Non-pigmented ciliary epithelial cell (primary cell): ENCODE measurements at regions not wholly inside any gene's neighbourhood (a gene's known extent, or its start where the extent isn't known, plus 50 kb on each side); places are given as distances from the start of the nearest gene placed in this dataset.

Source experiments
- DNase-seq: peaks from one replicate; pipeline ENCODE4 v3.0.0-alpha.2; 2010; ENCODE audit warnings: low read depth

- peak; percentile 85 for DNase-seq
Measured at GRCh38 chr6:80457439-80457933, 351.0 kb downstream of the BCKDHB start.

- no peak for DNase-seq
Measured at GRCh38 chr6:80456724-80457438, 350.4 kb downstream of the BCKDHB start.

GRCh38 chr6:80454661-80455365, 348.3 kb downstream of the BCKDHB start:
- DNase-seq = no peak

GRCh38 chr6:80454197-80454596, 347.7 kb downstream of the BCKDHB start:
- peak; percentile 98 for DNase-seq

- DNase-seq = no peak
Measured at GRCh38 chr6:80449726-80450125, 343.3 kb downstream of the BCKDHB start.

GRCh38 chr6:80446454-80447045, 340.1 kb downstream of the BCKDHB start:
- DNase-seq = no peak

DNA sequence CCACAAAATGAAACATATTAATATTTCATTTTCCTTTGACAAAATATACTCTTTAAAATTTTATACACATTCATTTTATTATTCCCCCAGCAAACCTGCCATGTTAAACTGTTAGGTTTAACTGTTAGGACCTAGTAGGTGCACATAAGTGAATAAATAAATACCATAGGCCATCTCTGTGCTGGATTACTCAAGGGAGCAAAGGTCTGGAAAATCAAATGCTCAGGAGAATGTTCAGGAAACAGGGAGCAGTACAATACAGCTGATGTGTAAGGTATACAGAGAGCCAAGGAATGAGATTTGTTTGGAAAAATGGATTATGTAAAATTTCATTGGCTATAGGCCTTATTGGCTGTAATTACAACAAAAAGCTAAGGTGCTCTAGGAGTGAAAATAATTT, 339.3 kb downstream of the BCKDHB start:
- no peak for DNase-seq

DNA sequence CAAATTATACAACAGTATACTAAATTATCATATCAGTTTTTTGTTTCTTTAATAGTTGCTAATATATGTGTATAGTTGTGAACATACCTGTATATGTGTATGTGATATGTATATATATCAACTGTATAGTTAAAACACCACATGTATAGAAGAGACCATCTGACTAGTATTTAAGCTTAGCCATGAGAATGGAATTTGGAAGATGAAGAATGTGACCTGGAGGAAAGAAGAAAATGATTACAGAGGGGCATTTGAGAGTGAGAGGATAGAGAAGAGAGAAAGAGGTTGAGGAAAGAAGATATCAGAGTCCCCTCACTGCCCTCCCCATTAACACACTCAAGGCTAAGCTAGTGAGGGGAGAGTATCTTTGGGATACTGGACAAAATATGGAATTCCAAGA, 335.9 kb downstream of the BCKDHB start:
- no peak for DNase-seq

DNA sequence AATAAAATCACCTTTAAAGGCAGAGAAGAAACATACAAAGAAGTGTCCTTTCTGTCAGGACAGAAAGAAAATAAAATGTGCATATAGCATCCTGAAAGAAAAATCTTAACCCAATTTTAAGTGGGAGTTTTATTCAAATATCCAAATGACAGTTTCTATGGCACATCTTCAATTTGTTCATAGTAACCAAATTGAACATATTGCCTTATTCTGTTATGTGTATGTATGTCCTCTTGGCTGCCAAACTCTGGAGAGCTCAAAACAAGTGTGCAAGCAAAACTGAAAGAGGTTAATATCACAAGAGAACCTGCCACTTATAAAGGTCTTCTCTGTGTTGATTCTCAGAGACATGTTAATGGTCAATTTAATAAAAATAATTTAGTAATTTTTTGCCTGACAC, 334.7 kb downstream of the BCKDHB start:
- no peak for DNase-seq

- no peak for DNase-seq
Measured at GRCh38 chr6:80440496-80441115, 334.1 kb downstream of the BCKDHB start.

- no peak for DNase-seq
Measured at GRCh38 chr6:80439721-80440470, 333.4 kb downstream of the BCKDHB start.

DNA sequence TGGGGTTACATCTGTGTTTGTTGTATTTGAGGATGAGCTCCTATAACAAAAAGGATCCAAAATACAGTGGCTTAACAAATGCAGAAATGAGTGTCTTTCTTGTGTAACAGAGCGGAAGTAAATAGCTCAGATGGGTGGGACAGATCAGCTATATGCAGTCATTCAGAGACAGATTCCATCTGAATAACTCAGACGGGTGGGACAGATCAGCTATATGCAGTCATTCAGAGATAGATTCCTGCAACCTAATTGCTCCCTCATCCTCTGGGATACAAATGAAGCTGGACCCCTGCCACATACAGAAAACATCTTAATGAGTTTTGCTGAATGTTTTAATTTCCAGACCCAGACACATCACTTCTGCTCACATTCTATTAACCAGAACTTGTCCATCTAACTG, 332.3 kb downstream of the BCKDHB start:
- peak; percentile 67 for DNase-seq

GRCh38 chr6:80437801-80438200, 331.3 kb downstream of the BCKDHB start:
- DNase-seq = no peak

GRCh38 chr6:80437221-80437620, 330.8 kb downstream of the BCKDHB start:
- DNase-seq = no peak

- no peak for DNase-seq
Measured at GRCh38 chr6:80436663-80437062, 330.2 kb downstream of the BCKDHB start.

- DNase-seq = no peak
Measured at GRCh38 chr6:80435457-80435856, 329.0 kb downstream of the BCKDHB start.

DNA sequence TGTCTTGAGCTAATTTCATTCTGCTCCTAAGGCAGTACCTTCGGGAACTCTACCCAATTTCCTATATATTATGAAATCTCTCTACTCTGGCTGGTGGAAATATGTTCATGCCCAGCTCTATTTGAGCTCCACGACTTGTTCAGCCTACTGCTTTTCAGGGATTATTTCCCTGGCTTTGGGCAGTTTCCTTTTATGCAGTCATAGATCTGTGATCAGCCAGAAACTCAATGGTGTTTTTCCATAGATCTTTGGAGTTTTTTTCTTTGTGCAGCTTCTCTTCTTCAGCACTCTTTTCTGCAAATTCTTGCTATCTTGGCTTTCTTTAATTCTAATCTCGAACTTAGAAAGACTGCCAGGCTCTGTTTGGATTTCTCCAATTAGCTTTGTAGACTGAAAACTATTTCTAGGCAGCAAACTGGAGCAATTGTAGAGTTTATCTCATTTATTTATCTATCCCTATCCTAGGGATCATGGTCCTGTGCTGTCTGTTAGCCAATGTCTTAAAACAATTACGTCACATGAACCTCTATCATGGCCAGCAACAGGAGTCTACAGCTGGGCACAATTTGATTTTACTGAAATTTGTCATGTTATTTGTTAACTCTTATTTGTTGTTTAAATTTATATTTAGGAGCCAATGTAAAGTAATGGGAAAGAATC, 328.4 kb downstream of the BCKDHB start:
- no peak for DNase-seq

GRCh38 chr6:80433673-80434025, 327.2 kb downstream of the BCKDHB start:
- no peak for DNase-seq

- DNase-seq = no peak
Measured at GRCh38 chr6:80433010-80433672, 326.7 kb downstream of the BCKDHB start.

- peak; percentile 96 for DNase-seq
Measured at GRCh38 chr6:80425089-80425823, 318.8 kb downstream of the BCKDHB start.
